K562 (cell line): ENCODE measurements at regions not wholly inside any gene's neighbourhood (a gene's known extent, or its start where the extent isn't known, plus 50 kb on each side); places are given as distances from the start of the nearest gene placed in this dataset.

ENCODE experiments used
- EHMT2 ChIP-seq: fragments of 450-650 bp; IDR thresholded peaks from 2 replicates; pipeline ENCODE4 v1.6.1; 2018; ENCODE audit warnings: antibody characterized with exemption
- JUN ChIP-seq, 2 experiments: sonication (generic) in 1 of 2; formaldehyde crosslinking in 1 of 2; IDR thresholded peaks; 2 replicates each; pipeline versions ENCODE4 v1.6.1 to v1.8.0; 2012 to 2022; ENCODE audit warnings: borderline replicate concordance in 2 of 2, mild to moderate bottlenecking in 2 of 2, improper control_type of control experiment in 1 of 2, low read depth in 1 of 2, low read length in 1 of 2, missing genetic modification reagents in 1 of 2
- TAF9B ChIP-seq: fragments of 450-650 bp; IDR thresholded peaks from 2 replicates; pipeline ENCODE4 v1.6.1; 2018; ENCODE audit warnings: mild to moderate bottlenecking; ENCODE audit not compliant: partially characterized antibody
- ZNF764 ChIP-seq: fragments of 250-450 bp; sonication (Bioruptor Pico); IDR thresholded peaks from 2 replicates; pipeline ENCODE4 v1.4.0; 2020; ENCODE audit warnings: low read depth, mild to moderate bottlenecking, moderate library complexity
- TF ChIP-seq, protein P1 (sequence below): fragments of 200-600 bp; sonication (generic); IDR thresholded peaks from one replicate; pipeline ENCODE4 v1.6.1; 2012; ENCODE audit warnings: mild to moderate bottlenecking, low read depth, low read length, inconsistent platforms
- TF ChIP-seq, protein P2 (sequence below): sonication (generic); formaldehyde crosslinking; IDR thresholded peaks from 2 replicates; pipeline ENCODE4 v1.9.0; 2022; ENCODE audit warnings: mild to moderate bottlenecking, missing genetic modification reagents
- TF ChIP-seq, protein P3 (sequence below): fragments of 200-800 bp; sonication (Bioruptor generic); IDR thresholded peaks from 2 replicates; pipeline ENCODE4 v1.6.1; 2017; ENCODE audit warnings: missing genetic modification characterization, missing compliant biosample characterization

DNA sequence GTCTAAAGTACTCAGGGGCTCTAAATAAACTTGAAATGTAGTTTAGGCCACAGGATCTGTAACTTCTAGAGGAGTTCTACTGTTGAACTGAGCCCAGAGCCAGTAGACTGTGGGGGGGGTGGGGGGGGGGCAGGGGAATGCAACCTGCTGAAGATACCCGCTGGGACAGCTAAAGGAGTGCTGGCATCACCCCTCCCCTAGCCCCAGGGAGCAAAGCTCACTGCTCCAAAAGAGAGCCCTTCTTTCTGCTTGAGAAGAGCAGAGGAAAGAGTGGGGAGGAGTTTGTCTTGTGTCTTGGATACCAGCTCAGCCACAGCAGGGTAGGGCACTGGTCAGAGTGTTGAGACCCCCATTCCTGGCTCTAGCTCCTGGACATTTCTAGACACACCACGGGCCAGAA lies 414.0 kb upstream of the KLHL29 start (continued):
- TF ChIP-seq, protein P1, sequence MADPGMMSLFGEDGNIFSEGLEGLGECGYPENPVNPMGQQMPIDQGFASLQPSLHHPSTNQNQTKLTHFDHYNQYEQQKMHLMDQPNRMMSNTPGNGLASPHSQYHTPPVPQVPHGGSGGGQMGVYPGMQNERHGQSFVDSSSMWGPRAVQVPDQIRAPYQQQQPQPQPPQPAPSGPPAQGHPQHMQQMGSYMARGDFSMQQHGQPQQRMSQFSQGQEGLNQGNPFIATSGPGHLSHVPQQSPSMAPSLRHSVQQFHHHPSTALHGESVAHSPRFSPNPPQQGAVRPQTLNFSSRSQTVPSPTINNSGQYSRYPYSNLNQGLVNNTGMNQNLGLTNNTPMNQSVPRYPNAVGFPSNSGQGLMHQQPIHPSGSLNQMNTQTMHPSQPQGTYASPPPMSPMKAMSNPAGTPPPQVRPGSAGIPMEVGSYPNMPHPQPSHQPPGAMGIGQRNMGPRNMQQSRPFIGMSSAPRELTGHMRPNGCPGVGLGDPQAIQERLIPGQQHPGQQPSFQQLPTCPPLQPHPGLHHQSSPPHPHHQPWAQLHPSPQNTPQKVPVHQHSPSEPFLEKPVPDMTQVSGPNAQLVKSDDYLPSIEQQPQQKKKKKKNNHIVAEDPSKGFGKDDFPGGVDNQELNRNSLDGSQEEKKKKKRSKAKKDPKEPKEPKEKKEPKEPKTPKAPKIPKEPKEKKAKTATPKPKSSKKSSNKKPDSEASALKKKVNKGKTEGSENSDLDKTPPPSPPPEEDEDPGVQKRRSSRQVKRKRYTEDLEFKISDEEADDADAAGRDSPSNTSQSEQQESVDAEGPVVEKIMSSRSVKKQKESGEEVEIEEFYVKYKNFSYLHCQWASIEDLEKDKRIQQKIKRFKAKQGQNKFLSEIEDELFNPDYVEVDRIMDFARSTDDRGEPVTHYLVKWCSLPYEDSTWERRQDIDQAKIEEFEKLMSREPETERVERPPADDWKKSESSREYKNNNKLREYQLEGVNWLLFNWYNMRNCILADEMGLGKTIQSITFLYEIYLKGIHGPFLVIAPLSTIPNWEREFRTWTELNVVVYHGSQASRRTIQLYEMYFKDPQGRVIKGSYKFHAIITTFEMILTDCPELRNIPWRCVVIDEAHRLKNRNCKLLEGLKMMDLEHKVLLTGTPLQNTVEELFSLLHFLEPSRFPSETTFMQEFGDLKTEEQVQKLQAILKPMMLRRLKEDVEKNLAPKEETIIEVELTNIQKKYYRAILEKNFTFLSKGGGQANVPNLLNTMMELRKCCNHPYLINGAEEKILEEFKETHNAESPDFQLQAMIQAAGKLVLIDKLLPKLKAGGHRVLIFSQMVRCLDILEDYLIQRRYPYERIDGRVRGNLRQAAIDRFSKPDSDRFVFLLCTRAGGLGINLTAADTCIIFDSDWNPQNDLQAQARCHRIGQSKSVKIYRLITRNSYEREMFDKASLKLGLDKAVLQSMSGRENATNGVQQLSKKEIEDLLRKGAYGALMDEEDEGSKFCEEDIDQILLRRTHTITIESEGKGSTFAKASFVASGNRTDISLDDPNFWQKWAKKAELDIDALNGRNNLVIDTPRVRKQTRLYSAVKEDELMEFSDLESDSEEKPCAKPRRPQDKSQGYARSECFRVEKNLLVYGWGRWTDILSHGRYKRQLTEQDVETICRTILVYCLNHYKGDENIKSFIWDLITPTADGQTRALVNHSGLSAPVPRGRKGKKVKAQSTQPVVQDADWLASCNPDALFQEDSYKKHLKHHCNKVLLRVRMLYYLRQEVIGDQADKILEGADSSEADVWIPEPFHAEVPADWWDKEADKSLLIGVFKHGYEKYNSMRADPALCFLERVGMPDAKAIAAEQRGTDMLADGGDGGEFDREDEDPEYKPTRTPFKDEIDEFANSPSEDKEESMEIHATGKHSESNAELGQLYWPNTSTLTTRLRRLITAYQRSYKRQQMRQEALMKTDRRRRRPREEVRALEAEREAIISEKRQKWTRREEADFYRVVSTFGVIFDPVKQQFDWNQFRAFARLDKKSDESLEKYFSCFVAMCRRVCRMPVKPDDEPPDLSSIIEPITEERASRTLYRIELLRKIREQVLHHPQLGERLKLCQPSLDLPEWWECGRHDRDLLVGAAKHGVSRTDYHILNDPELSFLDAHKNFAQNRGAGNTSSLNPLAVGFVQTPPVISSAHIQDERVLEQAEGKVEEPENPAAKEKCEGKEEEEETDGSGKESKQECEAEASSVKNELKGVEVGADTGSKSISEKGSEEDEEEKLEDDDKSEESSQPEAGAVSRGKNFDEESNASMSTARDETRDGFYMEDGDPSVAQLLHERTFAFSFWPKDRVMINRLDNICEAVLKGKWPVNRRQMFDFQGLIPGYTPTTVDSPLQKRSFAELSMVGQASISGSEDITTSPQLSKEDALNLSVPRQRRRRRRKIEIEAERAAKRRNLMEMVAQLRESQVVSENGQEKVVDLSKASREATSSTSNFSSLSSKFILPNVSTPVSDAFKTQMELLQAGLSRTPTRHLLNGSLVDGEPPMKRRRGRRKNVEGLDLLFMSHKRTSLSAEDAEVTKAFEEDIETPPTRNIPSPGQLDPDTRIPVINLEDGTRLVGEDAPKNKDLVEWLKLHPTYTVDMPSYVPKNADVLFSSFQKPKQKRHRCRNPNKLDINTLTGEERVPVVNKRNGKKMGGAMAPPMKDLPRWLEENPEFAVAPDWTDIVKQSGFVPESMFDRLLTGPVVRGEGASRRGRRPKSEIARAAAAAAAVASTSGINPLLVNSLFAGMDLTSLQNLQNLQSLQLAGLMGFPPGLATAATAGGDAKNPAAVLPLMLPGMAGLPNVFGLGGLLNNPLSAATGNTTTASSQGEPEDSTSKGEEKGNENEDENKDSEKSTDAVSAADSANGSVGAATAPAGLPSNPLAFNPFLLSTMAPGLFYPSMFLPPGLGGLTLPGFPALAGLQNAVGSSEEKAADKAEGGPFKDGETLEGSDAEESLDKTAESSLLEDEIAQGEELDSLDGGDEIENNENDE, result no peak
- TF ChIP-seq ZNF764 (CRISPR knock-in tag) (no peak), EHMT2 (no peak), JUN (IDR thresholded peaks at IDR 0.05; ENCODE audit: borderline replicate concordance, low read depth, low read length) (no peak), JUN (CRISPR knock-in tag; IDR thresholded peaks at IDR 0.05; ENCODE audit: borderline replicate concordance) (no peak), TAF9B (no peak)
- TF ChIP-seq, protein P2, sequence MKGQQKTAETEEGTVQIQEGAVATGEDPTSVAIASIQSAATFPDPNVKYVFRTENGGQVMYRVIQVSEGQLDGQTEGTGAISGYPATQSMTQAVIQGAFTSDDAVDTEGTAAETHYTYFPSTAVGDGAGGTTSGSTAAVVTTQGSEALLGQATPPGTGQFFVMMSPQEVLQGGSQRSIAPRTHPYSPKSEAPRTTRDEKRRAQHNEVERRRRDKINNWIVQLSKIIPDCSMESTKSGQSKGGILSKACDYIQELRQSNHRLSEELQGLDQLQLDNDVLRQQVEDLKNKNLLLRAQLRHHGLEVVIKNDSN (CRISPR knock-in tag), result no peak
- TF ChIP-seq, protein P3, sequence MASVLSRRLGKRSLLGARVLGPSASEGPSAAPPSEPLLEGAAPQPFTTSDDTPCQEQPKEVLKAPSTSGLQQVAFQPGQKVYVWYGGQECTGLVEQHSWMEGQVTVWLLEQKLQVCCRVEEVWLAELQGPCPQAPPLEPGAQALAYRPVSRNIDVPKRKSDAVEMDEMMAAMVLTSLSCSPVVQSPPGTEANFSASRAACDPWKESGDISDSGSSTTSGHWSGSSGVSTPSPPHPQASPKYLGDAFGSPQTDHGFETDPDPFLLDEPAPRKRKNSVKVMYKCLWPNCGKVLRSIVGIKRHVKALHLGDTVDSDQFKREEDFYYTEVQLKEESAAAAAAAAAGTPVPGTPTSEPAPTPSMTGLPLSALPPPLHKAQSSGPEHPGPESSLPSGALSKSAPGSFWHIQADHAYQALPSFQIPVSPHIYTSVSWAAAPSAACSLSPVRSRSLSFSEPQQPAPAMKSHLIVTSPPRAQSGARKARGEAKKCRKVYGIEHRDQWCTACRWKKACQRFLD (CRISPR knock-in tag), result no peak
